Neutrophil (primary cell): ENCODE measurements at regions not wholly inside any gene's neighbourhood (a gene's known extent, or its start where the extent isn't known, plus 50 kb on each side); places are given as distances from the start of the nearest gene placed in this dataset.

Experiments
- H3K27ac ChIP-seq: fragments of 200-600 bp; sonication (generic); 2 replicates; pipeline ENCODE4 v1.5.1; 2016; ENCODE audit warnings: mild to moderate bottlenecking, moderate library complexity
- H3K27me3 ChIP-seq: fragments of 200-600 bp; sonication (generic); 2 replicates; pipeline ENCODE4 v1.6.0; 2016; ENCODE audit warnings: mild to moderate bottlenecking
- H3K36me3 ChIP-seq: fragments of 200-600 bp; sonication (generic); 2 replicates; pipeline ENCODE4 v1.5.1; 2017
- H3K4me1 ChIP-seq, 2 experiments: fragments of 200-600 bp in 1 of 2; sonication (generic) in 1 of 2; 1 replicate in 1 of 2; 2 replicates in 1 of 2; pipeline versions ENCODE4 v1.5.1 to v1.6.1; 2013 to 2016; ENCODE audit warnings: low read depth in 1 of 2, low read length in 1 of 2, mild to moderate bottlenecking in 1 of 2, moderate library complexity in 1 of 2; ENCODE audit not compliant: control insufficient read depth in 1 of 2, insufficient read depth in 1 of 2
- H3K4me3 ChIP-seq, 2 experiments: fragments of 200-600 bp in 1 of 2; sonication (generic) in 1 of 2; 1 replicate in 1 of 2; 2 replicates in 1 of 2; pipeline ENCODE4 v1.5.1; 2013 to 2016; ENCODE audit warnings: low read depth in 1 of 2, low read length in 1 of 2, mild to moderate bottlenecking in 1 of 2, moderate library complexity in 1 of 2
- H3K9me3 ChIP-seq: fragments of 200-600 bp; sonication (generic); 2 replicates; pipeline ENCODE4 v1.5.1; 2016
- CTCF ChIP-seq: fragments of 200-600 bp; sonication (generic); IDR thresholded peaks from 2 replicates; pipeline ENCODE4 v1.5.1; 2016; ENCODE audit warnings: antibody characterized with exemption

- no peaks in the 10 kb centered on the region for H3K4me1 ChIP-seq
- H3K36me3 ChIP-seq, result no peaks in the 10 kb centered on the region
- no peak overlapping the region for H3K27ac ChIP-seq
- TF ChIP-seq CTCF, result no peak
- H3K9me3 ChIP-seq, result no peaks in the 10 kb centered on the region
- no peak overlapping the region for H3K4me3 ChIP-seq
- H3K27me3 ChIP-seq, result no peaks in the 10 kb centered on the region
Observed at GRCh38 chr7:17085186-17085585, 203.4 kb upstream of the AGR3 start.

- H3K4me3 ChIP-seq, result no peak overlapping the region
- no peaks in the 10 kb centered on the region for H3K4me1 ChIP-seq
- no peak overlapping the region for H3K27ac ChIP-seq
- no peak for TF ChIP-seq CTCF
- no peaks in the 10 kb centered on the region for H3K36me3 ChIP-seq
- no peaks in the 10 kb centered on the region for H3K27me3 ChIP-seq
- no peaks in the 10 kb centered on the region for H3K9me3 ChIP-seq
Observed at GRCh38 chr7:17086403-17086802, 204.6 kb upstream of the AGR3 start.

- H3K4me1 ChIP-seq, result no peaks in the 10 kb centered on the region
- TF ChIP-seq CTCF, result no peak
- H3K36me3 ChIP-seq, result no peaks in the 10 kb centered on the region
- no peak overlapping the region for H3K27ac ChIP-seq
- H3K9me3 ChIP-seq, result no peaks in the 10 kb centered on the region
- H3K4me3 ChIP-seq, result no peak overlapping the region
- H3K27me3 ChIP-seq, result no peaks in the 10 kb centered on the region
Observed at GRCh38 chr7:17090751-17091150, 207.7 kb upstream of the AHR start.

GRCh38 chr7:17093461-17093860 is 205.0 kb upstream of the AHR start:
- Histone ChIP-seq H3K4me1 (no peaks in the 10 kb centered on the region), H3K4me3 (no peak overlapping the region), H3K27ac (no peak overlapping the region), H3K27me3 (no peaks in the 10 kb centered on the region), H3K36me3 (no peaks in the 10 kb centered on the region), H3K9me3 (no peaks in the 10 kb centered on the region)
- no peak for TF ChIP-seq CTCF

- no peaks in the 10 kb centered on the region for H3K9me3 ChIP-seq
- H3K36me3 ChIP-seq, result no peaks in the 10 kb centered on the region
- H3K27me3 ChIP-seq, result no peaks in the 10 kb centered on the region
- no peak overlapping the region for H3K4me3 ChIP-seq
- TF ChIP-seq CTCF, result no peak
- no peaks in the 10 kb centered on the region for H3K4me1 ChIP-seq
- no peak overlapping the region for H3K27ac ChIP-seq
Observed at GRCh38 chr7:17094963-17095574, 203.4 kb upstream of the AHR start.

GRCh38 chr7:17095931-17096330 is 202.5 kb upstream of the AHR start:
- no peak overlapping the region for H3K4me3 ChIP-seq
- no peak for TF ChIP-seq CTCF
- H3K27ac ChIP-seq, result no peak overlapping the region
- H3K36me3 ChIP-seq, result no peaks in the 10 kb centered on the region
- no peaks in the 10 kb centered on the region for H3K4me1 ChIP-seq
- H3K27me3 ChIP-seq, result no peaks in the 10 kb centered on the region
- no peaks in the 10 kb centered on the region for H3K9me3 ChIP-seq
